Type B pancreatic cell (in vitro differentiated cells): ENCODE measurements at regions not wholly inside any gene's neighbourhood (a gene's known extent, or its start where the extent isn't known, plus 50 kb on each side); places are given as distances from the start of the nearest gene placed in this dataset.

Experiments used
- DNase-seq: peaks from one replicate; pipeline ENCODE4 v3.0.0; 2021; ENCODE audit warnings: mixed read lengths; ENCODE audit not compliant: unreplicated experiment; ENCODE audit errors: extremely low spot score
- H3K27ac Mint-ChIP-seq: 2 replicates; pipeline ENCODE4 v1.8.0; 2021; ENCODE audit warnings: mild to moderate bottlenecking, mixed read lengths
- H3K27me3 Mint-ChIP-seq: 2 replicates; pipeline ENCODE4 v1.8.0; 2021; ENCODE audit warnings: mixed read lengths
- H3K36me3 Mint-ChIP-seq: 2 replicates; pipeline ENCODE4 v1.8.0; 2021; ENCODE audit warnings: mixed read lengths
- H3K4me1 Mint-ChIP-seq: one replicate; pipeline ENCODE4 v1.8.0; 2021; ENCODE audit warnings: mixed read lengths; ENCODE audit not compliant: unreplicated experiment
- H3K4me3 Mint-ChIP-seq: 2 replicates; pipeline ENCODE4 v1.8.0; 2021; ENCODE audit warnings: mild to moderate bottlenecking, mixed read lengths
- H3K9me3 Mint-ChIP-seq: 2 replicates; pipeline ENCODE4 v1.8.0; 2021; ENCODE audit warnings: mixed read lengths
- CTCF ChIP-seq: fragments of 200-600 bp; sonication (generic); conservative IDR thresholded peaks from 2 replicates; pipeline ENCODE4 v1.5.0; 2021; ENCODE audit warnings: antibody characterized with exemption, mild to moderate bottlenecking

- Mint-ChIP-seq H3K4me3 (no peak overlapping the region), H3K27ac (no peak overlapping the region), H3K36me3 (no peaks in the 10 kb centered on the region), H3K9me3 (no peaks in the 10 kb centered on the region), H3K27me3 (peaks cover 26% of the 10 kb centered on the region), H3K4me1 (peaks cover 39% of the 10 kb centered on the region)
- DNase-seq = no peak
- no peak for TF ChIP-seq CTCF
Observed at GRCh38 chr3:59513570-59513969, 463.7 kb upstream of the CFAP20DC start.

GRCh38 chr3:59512066-59512465 is 462.2 kb upstream of the CFAP20DC start:
- no peak overlapping the region for H3K27ac Mint-ChIP-seq
- H3K9me3 Mint-ChIP-seq = no peaks in the 10 kb centered on the region
- no peak for DNase-seq
- no peak overlapping the region for H3K4me3 Mint-ChIP-seq
- peaks cover 29% of the 10 kb centered on the region for H3K4me1 Mint-ChIP-seq
- TF ChIP-seq CTCF = no peak
- peaks cover 30% of the 10 kb centered on the region for H3K27me3 Mint-ChIP-seq
- H3K36me3 Mint-ChIP-seq = no peaks in the 10 kb centered on the region

GRCh38 chr3:59510576-59510975 is 460.8 kb upstream of the CFAP20DC start:
- no peak for TF ChIP-seq CTCF
- no peak overlapping the region for H3K27ac Mint-ChIP-seq
- peaks cover 32% of the 10 kb centered on the region for H3K27me3 Mint-ChIP-seq
- peaks cover 16% of the 10 kb centered on the region for H3K4me1 Mint-ChIP-seq
- DNase-seq = no peak
- no peaks in the 10 kb centered on the region for H3K36me3 Mint-ChIP-seq
- no peaks in the 10 kb centered on the region for H3K9me3 Mint-ChIP-seq
- H3K4me3 Mint-ChIP-seq = no peak overlapping the region

GRCh38 chr3:59508273-59508672 is 458.4 kb upstream of the CFAP20DC start:
- Mint-ChIP-seq H3K4me3 (no peak overlapping the region), H3K27ac (no peak overlapping the region), H3K27me3 (peaks cover 31% of the 10 kb centered on the region), H3K4me1 (peaks cover 4% of the 10 kb centered on the region), H3K36me3 (no peaks in the 10 kb centered on the region), H3K9me3 (no peaks in the 10 kb centered on the region)
- no peak for TF ChIP-seq CTCF
- DNase-seq = no peak

GRCh38 chr3:59506191-59506590 is 456.4 kb upstream of the CFAP20DC start:
- no peaks in the 10 kb centered on the region for H3K36me3 Mint-ChIP-seq
- H3K27me3 Mint-ChIP-seq = peaks cover 34% of the 10 kb centered on the region
- H3K4me1 Mint-ChIP-seq = peaks cover 4% of the 10 kb centered on the region
- H3K27ac Mint-ChIP-seq = no peak overlapping the region
- no peak for DNase-seq
- no peaks in the 10 kb centered on the region for H3K9me3 Mint-ChIP-seq
- no peak for TF ChIP-seq CTCF
- no peak overlapping the region for H3K4me3 Mint-ChIP-seq

- Mint-ChIP-seq H3K4me3 (no peak overlapping the region), H3K4me1 (peaks cover 3% of the 10 kb centered on the region), H3K27ac (no peak overlapping the region), H3K9me3 (no peaks in the 10 kb centered on the region), H3K27me3 (peaks cover 40% of the 10 kb centered on the region), H3K36me3 (no peaks in the 10 kb centered on the region)
- no peak for DNase-seq
- TF ChIP-seq CTCF = no peak
Observed at GRCh38 chr3:59503441-59503840, 453.6 kb upstream of the CFAP20DC start.
